HG03575 (cell line): ENCODE measurements at regions not wholly inside any gene's neighbourhood (a gene's known extent, or its start where the extent isn't known, plus 50 kb on each side); places are given as distances from the start of the nearest gene placed in this dataset.

ENCODE experiments used
- ATAC-seq: cut with Tn5 transposase; IDR thresholded peaks from one replicate; pipeline ENCODE4 v1.9.1; 2021; ENCODE audit not compliant: unreplicated experiment, insufficient number of reproducible peaks, low FRiP score; ENCODE audit errors: extremely low read depth

- ATAC-seq = no peak
These were observed 342.4 kb downstream of the SEC14L1 start for GRCh38 chr17:77483128-77483598.

- no peak for ATAC-seq
These were observed 343.3 kb downstream of the SEC14L1 start for GRCh38 chr17:77484111-77484510.

- ATAC-seq = no peak
These were observed 344.5 kb downstream of the SEC14L1 start for GRCh38 chr17:77485089-77485833.

GRCh38 chr17:77487211-77487629 lies 346.5 kb downstream of the SEC14L1 start:
- ATAC-seq = no peak

- no peak for ATAC-seq
These were observed 347.1 kb downstream of the SEC14L1 start for GRCh38 chr17:77487677-77488530.

GRCh38 chr17:77488531-77489238 lies 347.9 kb downstream of the SEC14L1 start:
- ATAC-seq = no peak

GRCh38 chr17:77489239-77489892 lies 348.6 kb downstream of the SEC14L1 start:
- ATAC-seq = no peak

- no peak for ATAC-seq
These were observed 349.1 kb downstream of the SEC14L1 start for GRCh38 chr17:77489893-77490255.

GRCh38 chr17:77490361-77491183 lies 349.8 kb downstream of the SEC14L1 start:
- ATAC-seq = no peak

GRCh38 chr17:77491921-77492445 lies 351.2 kb downstream of the SEC14L1 start:
- ATAC-seq = no peak

- ATAC-seq = no peak
These were observed 351.9 kb downstream of the SEC14L1 start for GRCh38 chr17:77492446-77493237.

GRCh38 chr17:77493238-77493820 lies 352.6 kb downstream of the SEC14L1 start:
- no peak for ATAC-seq

GRCh38 chr17:77493901-77494663 lies 353.3 kb downstream of the SEC14L1 start:
- ATAC-seq = no peak

- ATAC-seq = no peak
These were observed 354.1 kb downstream of the SEC14L1 start for GRCh38 chr17:77494664-77495435.

GRCh38 chr17:77495575-77495974 lies 354.8 kb downstream of the SEC14L1 start:
- ATAC-seq = no peak

- ATAC-seq = no peak
These were observed 355.6 kb downstream of the SEC14L1 start for GRCh38 chr17:77496401-77496801.
